Stimulated activated CD4-positive, alpha-beta T cell treated with anti-CD3 and anti-CD28 coated beads, TNF-alpha, amount 100 ng/mL, for 4 hours (primary cell): ENCODE measurements at regions not wholly inside any gene's neighbourhood (a gene's known extent, or its start where the extent isn't known, plus 50 kb on each side); places are given as distances from the start of the nearest gene placed in this dataset.

ENCODE experiments used
- DNase-seq, 3 experiments: peaks; one replicate each; pipeline ENCODE4 v3.0.0-alpha.2; 2020; ENCODE audit warnings: low read depth in 3 of 3

DNA sequence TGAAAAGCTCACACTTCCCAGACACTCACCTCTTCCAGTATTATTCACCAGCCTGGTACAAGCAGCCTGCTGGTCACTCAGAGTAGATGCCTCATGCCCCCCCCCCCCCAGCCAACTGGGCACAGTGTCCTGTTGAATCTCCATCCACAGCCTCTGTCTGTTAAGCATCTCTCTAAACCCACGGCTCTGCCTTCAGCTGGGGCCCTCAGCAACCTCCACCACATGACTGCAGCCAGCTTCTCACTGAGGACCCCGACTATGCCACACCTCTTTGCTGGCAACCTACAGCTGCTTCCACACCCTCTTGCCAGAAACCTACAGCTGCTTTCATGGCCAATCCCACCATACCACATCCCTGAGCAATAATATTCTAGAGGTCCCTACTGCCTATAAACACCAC lies 113.1 kb downstream of the RHOU start:
- no peak for DNase-seq

GRCh38 chr1:228849011-228849541 lies 113.8 kb downstream of the RHOU start:
- no peak for DNase-seq

DNA sequence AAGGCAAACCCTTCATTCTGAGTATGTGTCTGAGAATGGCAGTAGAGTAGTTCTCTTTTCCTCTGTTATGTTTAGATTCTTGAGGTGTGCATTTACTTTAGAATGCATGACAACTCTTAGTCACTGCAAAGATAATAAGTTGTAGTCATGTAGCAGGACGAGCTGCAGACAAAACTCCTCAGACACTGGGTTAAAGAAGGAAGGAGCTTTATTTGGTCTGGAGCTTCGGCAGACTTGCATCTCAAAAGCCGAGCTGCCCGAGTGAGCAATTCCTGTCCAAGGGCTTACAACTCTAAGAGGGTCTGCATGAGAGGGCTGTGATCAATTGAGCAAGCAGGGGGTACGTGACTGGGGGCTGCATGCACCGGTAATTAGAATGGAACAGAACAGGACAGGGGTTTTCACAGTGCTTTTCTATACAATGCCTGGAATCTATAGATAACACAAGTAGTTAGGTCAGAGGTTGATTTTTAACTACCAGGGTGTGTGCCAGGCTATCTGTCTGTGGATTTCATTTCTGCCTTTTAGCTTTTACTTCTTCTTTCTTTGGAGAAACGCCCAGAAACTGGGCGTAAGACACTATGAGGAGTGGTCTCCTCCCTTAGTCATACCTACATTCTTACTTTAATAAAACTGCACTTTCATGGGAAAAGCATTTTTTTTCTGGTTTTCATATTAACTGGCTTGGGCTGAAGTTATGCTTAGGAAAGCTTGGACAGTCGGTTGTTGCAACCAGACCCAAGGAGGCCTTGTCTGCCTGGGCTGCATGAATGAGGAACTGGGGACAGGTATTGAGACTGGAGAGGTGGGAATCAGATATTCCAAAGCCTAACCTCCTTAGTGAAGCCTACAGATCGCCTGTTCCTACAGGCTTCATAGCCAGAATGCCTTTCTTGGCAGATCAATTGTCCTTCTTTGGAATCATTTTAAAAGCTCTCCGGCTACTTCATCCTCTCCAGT lies 115.1 kb downstream of the RHOU start:
- no peak for DNase-seq

- DNase-seq, result no peak
These were observed 115.9 kb downstream of the RHOU start for GRCh38 chr1:228851193-228851592.

DNA sequence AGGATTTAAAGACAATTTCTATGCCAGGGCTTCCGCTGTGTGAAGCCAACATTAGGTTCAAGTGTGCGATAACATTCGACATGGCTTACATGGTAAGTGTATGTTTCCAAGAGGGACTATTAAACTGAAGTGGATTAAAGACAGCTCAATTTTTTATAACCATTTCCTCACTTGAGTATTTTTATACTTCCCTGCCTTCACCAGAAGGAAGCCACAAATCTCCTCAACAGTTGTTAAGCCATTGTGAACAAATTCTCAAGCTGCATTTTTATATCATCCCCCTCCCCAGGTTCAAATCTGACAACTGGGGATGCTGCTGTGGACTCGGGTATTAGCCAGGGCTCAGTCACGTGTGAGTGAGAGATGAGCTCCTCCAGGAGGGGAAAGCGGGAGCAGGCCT lies 116.3 kb downstream of the RHOU start:
- no peak for DNase-seq

DNA sequence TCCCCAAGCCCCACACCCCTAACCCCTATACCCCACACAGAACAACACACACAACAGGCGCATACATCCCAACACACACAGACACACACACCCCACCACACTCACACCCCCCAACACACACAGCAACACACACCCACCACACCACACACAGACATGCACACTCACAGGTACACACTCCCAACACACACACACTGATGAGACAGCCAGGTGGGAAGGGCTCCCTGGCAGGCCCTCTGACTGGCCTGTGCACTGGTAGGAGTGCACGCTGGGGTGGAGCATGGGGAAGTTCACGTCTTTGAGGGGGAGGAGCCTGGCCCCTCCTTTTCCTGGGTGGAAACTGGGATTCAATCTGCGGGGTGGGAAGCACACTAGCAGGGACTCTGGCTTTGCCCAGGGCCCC lies 116.7 kb downstream of the RHOU start:
- no peak for DNase-seq

- no peak for DNase-seq
These were observed 117.3 kb downstream of the RHOU start for GRCh38 chr1:228852511-228853088.

GRCh38 chr1:228853191-228853590 lies 117.9 kb downstream of the RHOU start:
- DNase-seq, result no peak

DNA sequence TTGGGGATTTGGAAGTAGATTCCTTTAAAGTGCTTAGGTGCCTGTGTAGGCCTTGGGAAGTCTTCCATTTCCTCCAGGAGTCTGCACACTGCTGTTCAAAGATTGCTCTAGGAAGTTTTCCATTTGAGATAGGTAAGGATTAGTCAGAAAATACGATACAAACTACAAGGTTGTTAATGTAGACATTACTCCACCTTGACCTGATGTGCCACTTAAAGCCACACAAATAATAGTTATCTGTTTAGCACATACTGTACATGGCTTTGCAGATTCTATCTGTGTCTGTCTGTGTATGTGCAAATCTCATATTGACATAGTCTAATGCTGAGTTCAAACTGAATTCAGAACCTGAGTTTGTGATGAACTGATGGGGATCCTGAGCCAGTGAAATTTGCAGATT lies 118.4 kb downstream of the RHOU start:
- no peak for DNase-seq

- DNase-seq, result no peak
These were observed 119.6 kb downstream of the RHOU start for GRCh38 chr1:228854907-228855306.

DNA sequence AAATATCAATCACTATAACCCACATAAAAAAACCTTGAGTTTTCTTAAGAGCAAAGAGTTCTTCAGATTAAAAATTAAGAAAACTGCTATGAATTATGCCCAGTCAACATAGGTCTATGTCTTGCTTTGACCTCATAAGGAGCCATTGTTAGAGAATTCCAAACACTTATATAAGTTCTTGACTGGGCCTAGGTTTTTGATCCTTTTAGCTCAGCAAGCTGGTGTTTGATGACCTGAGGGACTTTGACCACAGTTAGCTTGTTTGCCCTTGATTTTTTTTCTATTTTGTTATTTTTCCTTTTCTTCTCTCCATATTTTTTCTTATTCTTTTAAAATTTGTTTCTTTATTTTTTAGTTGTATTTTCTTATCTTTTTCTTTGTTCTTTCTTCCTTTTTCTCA lies 122.3 kb downstream of the RHOU start:
- DNase-seq, result no peak

- DNase-seq, result no peak
These were observed 125.9 kb downstream of the RHOU start for GRCh38 chr1:228860911-228861831.

GRCh38 chr1:228861832-228862180 lies 126.5 kb downstream of the RHOU start:
- no peak for DNase-seq

DNA sequence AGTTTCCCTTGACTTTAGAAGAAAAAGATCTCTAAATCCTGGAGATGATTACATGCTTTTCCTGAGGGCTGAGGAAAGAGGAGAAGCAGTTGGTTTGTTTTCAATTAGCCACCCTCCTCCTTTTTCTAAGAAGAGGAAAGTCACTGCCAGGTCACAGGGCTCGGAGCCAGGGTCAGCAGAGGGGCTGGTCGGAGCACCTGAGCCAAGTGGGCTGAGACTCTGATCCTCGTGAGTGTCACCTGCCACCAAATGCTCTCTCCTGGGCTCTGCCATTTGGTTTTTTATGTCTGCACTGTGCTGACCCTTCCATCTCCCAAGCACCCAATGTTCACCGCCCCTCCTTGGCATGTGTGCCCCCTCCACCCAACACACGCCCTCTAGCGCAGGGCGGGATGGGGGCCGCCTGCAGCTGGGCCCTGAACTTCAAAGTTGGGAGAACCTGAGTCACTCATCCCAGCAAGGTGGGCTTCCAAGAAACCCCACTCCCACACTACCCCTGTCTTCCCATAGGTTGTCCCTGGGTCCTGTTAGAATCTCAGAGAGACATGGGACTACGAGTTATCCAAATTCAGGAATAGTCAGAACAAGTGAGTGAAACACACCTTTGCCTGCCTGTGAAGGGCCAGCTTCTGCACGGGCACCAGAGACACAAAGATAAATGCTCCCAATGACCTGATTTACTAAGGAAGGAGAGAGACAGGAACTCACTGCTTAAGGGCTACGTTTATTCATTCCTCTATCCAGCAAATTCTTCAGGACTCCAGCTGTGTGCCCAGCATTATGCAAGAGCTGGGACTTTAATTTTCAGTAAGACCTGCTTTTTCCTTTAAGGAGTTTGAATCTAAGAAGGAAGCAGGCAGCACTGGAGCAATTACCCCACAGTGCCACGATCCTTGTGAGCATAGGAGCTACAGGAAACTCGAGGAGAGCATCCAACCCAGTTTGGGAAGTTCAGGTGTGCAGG lies 127.5 kb downstream of the RHOU start:
- no peak for DNase-seq

DNA sequence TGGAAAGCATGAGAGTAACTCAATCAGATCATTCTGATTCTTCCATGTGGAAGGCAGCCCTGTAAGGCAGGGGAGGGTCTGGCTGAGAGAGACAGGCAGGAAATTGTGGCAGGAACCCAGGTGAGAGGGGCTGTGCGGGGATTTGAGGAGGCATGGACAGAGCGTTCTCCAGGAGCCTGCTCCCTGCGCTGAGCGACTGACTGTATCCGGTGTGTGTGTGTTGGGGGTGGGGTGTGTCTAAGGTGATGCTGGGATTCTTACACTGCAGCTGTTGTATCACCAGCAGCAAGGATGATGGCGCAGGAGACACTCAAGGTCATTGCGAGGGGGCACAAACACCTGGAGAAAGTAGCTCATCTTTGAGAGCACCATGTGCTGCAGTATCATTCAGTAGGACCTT lies 128.5 kb downstream of the RHOU start:
- DNase-seq, result no peak

DNA sequence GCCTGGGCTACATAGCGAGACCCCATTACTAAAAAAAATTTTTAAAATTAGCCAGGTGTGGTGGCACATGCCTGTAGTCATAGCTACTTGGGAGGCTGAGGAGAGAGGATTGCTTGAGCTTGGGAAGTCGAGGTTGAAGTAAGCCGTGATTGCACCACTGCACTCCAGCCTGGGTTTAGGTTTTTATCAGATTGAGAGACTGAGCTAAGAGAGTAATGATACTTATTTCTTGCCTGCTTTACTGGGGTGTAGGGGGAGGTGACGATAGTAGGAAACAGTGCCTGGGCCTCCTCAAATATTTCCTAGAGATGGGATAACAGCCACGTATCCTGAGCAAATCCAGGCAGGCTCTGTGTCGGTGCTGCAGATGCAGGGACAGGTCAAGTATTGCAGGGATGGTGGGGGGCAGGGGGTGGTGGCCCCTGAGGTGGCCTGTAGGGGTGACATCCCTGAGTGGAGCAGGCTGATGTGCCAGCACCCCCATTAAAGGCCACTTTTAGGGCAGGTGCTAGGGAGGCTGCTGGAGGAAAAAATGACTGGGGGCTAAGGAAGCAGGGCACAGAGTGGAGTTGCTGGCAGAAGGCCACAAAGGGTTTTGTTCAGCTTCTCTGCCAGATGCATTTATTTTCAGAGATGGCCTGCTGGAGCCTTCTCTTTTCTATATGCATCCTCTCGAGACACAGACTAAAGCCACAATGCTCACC lies 130.5 kb downstream of the RHOU start:
- no peak for DNase-seq

DNA sequence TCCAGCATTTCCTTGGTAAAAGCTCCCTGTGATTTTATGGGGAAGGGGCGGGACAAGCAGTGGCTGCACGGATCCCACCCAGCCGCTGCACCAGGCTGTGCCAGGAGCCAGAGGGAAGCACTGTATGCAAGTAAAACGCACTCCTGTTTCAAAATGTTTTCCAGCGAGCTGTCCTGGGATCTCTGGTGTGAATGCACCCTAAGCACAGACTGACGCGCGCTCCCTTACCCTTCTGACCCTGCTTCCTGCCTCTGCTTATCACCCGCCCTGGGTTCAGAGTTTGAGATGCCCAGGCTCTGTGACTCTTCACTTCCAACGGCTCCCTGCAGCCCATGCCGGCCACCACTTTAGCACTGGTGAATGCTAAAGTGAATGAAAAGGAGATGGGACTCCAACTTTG lies 131.2 kb downstream of the RHOU start:
- no peak for DNase-seq

DNA sequence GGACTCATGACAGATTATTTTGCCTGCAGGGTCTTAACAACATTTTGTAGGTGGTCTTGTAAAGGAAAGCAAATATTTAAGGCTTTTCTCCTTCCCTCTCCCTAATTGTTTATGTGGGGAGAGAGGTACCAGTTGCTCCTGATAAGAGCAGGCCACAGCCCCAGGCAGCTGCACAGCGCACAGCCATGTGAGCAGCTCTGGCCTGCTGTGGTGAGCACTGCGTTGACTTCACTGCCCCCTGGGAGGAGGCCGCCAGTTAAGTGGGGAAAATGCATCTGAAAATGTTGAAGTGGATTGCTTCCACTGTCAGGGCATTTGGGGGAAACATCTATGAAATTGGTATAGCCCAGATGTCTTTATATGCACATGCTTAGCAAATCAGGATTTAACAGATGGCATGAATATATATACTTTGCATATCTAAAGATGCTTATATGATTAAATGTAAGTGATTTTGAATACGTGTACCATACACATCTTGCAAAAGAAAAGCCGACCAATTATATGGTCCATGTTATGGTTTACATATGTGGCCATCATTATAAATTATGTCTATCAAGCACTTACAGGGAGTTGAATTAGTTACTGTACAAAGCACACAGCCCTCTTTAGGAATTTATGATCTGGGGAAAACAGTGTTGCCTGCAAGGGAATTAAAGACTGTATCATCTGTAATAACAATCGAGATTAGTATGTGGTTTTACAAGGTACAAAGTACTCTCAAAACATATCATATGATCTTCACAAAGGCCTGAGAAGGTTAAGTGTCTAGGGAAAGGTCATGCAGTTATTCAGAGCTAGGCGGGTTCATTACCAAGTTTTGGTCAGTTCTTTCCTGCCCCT lies 132.1 kb downstream of the RHOU start:
- no peak for DNase-seq

DNA sequence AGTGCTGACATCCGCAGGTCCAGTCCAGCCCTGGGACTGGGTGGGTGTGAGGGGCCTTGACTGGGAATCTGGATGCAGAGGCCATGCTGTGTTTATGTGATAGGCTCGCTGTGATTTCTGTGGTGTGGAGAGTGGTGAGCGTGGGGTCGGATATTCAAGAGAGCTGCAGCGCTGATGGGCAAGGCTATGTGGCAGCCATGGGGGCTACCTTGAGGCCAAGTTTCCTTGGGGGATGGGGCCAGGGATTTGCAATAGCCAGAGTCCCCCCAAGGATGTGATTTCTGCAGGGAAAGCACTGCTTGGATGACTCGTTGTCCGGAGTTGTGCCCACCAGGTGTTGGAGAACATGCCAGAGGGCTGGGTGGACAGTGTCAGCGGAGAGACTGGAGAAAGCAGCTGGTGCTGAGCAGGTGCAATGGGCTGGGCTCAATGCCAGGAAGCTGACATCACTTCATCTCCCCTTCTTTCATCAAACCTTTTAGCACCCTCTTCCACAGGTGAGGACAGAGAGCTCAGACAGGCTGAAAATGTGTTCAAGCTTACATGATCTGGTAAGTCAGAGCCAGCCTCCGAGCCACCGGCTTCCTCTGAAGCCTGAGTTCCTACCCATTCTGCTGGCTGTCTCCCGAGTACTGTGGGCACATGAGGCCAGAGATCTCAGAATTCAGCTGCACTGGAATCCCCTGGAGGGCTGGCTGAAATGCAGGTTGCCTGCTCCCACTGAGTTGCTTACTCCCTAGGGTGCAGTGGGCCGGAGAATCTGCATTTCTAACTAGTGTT lies 132.9 kb downstream of the RHOU start:
- DNase-seq, result no peak
